IMR-90 (cell line): ENCODE measurements at regions not wholly inside any gene's neighbourhood (a gene's known extent, or its start where the extent isn't known, plus 50 kb on each side); places are given as distances from the start of the nearest gene placed in this dataset.

Experiments used
- ATAC-seq: fragments of 200-7000 bp; cut with Tn5 transposase; 2 replicates; pipeline ENCODE4 v1.9.1; 2020; ENCODE audit warnings: low read depth, mild to moderate bottlenecking, moderate library complexity
- BruUV-seq: library from RNA; stranded (reverse); fragments of 400-500 nt; replicated peaks from 2 replicates; lab custom pipeline; 2021; lab: Mats Ljungman, UMichigan
- CTCF ChIA-PET: fragments of 300-600 bp; formaldehyde crosslinking; extraction: SDS; loops from one replicate; lab custom pipeline; 2021; ENCODE audit warnings: antibody characterized with exemption; lab: Yijun Ruan, JAX
- POLR2A ChIA-PET: fragments of 300-600 bp; sonication (Branson Sonifier 250); formaldehyde crosslinking; loops from one replicate; lab custom pipeline; 2022; ENCODE audit warnings: antibody characterized with exemption; ENCODE audit not compliant: unreplicated experiment; lab: Charles Lee
- DNase-seq: peaks from one replicate; pipeline ENCODE4 v3.0.0; 2013
- H2AFZ ChIP-seq: replicated peaks from 2 replicates; pipeline ENCODE3; 2013; ENCODE audit warnings: low read length, mild to moderate bottlenecking; ENCODE audit not compliant: poor library complexity
- H2AK5ac ChIP-seq: 2 replicates; pipeline ENCODE4 v1.6.1; 2013; ENCODE audit warnings: low read depth, low read length, inconsistent platforms
- H2AK9ac ChIP-seq: replicated peaks from 2 replicates; pipeline ENCODE3; 2013; ENCODE audit warnings: mild to moderate bottlenecking, low read depth, low read length, moderate library complexity; ENCODE audit not compliant: poor library complexity
- H2BK120ac ChIP-seq: 2 replicates; pipeline ENCODE4 v1.6.1; 2013; ENCODE audit warnings: low read depth, low read length, inconsistent platforms
- H2BK15ac ChIP-seq: 3 replicates; pipeline ENCODE4 v1.6.1; 2013; ENCODE audit warnings: low read depth, low read length, inconsistent platforms
- H2BK20ac ChIP-seq: 2 replicates; pipeline ENCODE4 v1.6.1; 2013; ENCODE audit warnings: low read depth, mild to moderate bottlenecking, inconsistent platforms, low read length, moderate library complexity
- H2BK5ac ChIP-seq: 2 replicates; pipeline ENCODE4 v1.6.1; 2013; ENCODE audit warnings: mild to moderate bottlenecking, low read depth, low read length, inconsistent platforms; ENCODE audit not compliant: poor library complexity, severe bottlenecking
- H3K14ac ChIP-seq: replicated peaks from 2 replicates; pipeline ENCODE4 v1.6.1; 2013; ENCODE audit warnings: low read depth, low read length, inconsistent platforms
- H3K18ac ChIP-seq: 2 replicates; pipeline ENCODE4 v1.6.1; 2013; ENCODE audit warnings: low read depth, low read length, control low read depth
- H3K23ac ChIP-seq: 2 replicates; pipeline ENCODE4 v1.6.1; 2013; ENCODE audit warnings: low read depth, low read length, inconsistent platforms
- H3K27ac ChIP-seq: 2 replicates; pipeline ENCODE4 v1.5.1; 2013; ENCODE audit warnings: mild to moderate bottlenecking, control low read depth, low read length; ENCODE audit not compliant: insufficient read depth
- H3K27me3 ChIP-seq: 2 replicates; pipeline ENCODE4 v1.6.1; 2013; ENCODE audit warnings: low read length; ENCODE audit not compliant: control insufficient read depth, insufficient read depth
- H3K36me3 ChIP-seq: 2 replicates; pipeline ENCODE4 v1.6.1; 2013; ENCODE audit warnings: low read length, mixed read lengths; ENCODE audit not compliant: control insufficient read depth, insufficient read depth
- H3K4ac ChIP-seq: 2 replicates; pipeline ENCODE4 v1.6.1; 2013; ENCODE audit warnings: low read depth, low read length, inconsistent platforms
- H3K4me1 ChIP-seq: 2 replicates; pipeline ENCODE4 v1.6.1; 2013; ENCODE audit warnings: low read length, mixed read lengths; ENCODE audit not compliant: control insufficient read depth, insufficient read depth
- H3K4me2 ChIP-seq: 2 replicates; pipeline ENCODE4 v1.6.1; 2013; ENCODE audit warnings: low read depth, mild to moderate bottlenecking, control low read depth, low read length, moderate library complexity
- H3K4me3 ChIP-seq: 2 replicates; pipeline ENCODE4 v1.5.1; 2013; ENCODE audit warnings: low read depth, mild to moderate bottlenecking, control low read depth, low read length, moderate library complexity; ENCODE audit not compliant: insufficient read depth
- H3K56ac ChIP-seq: 2 replicates; pipeline ENCODE4 v1.6.1; 2013; ENCODE audit warnings: low read length, inconsistent platforms; ENCODE audit not compliant: insufficient read depth; ENCODE audit errors: extremely low read depth
- H3K79me1 ChIP-seq, 2 experiments: 2 replicates each; pipeline ENCODE4 v1.6.1; 2013; ENCODE audit warnings: low read length in 2 of 2, inconsistent platforms in 1 of 2, low read depth in 1 of 2
- H3K9ac ChIP-seq: 2 replicates; pipeline ENCODE4 v1.6.1; 2013; ENCODE audit warnings: low read depth, low read length, control low read depth
- H3K9me1 ChIP-seq: 2 replicates; pipeline ENCODE4 v1.6.1; 2013; ENCODE audit warnings: low read length, inconsistent platforms; ENCODE audit not compliant: insufficient read depth
- H3K9me3 ChIP-seq: 2 replicates; pipeline ENCODE4 v1.6.1; 2013; ENCODE audit warnings: low read length; ENCODE audit not compliant: control insufficient read depth, insufficient read depth
- H4K20me1 ChIP-seq: 2 replicates; pipeline ENCODE4 v1.6.1; 2013; ENCODE audit warnings: low read length, inconsistent platforms; ENCODE audit not compliant: insufficient read depth
- H4K5ac ChIP-seq: 2 replicates; pipeline ENCODE4 v1.6.1; 2013; ENCODE audit warnings: mild to moderate bottlenecking, low read depth, low read length, control low read depth
- H4K8ac ChIP-seq, 2 experiments: 2 replicates each; pipeline ENCODE4 v1.6.1; 2013; ENCODE audit warnings: low read depth in 2 of 2, low read length in 2 of 2, control low read depth in 1 of 2, inconsistent platforms in 1 of 2
- H4K91ac ChIP-seq: 2 replicates; pipeline ENCODE4 v1.6.1; 2013; ENCODE audit warnings: low read depth, low read length, inconsistent platforms; ENCODE audit not compliant: insufficient read depth
- BHLHE40 ChIP-seq: fragments of 150-350 bp; IDR thresholded peaks from 2 replicates; pipeline ENCODE4 v1.6.1; 2016; ENCODE audit warnings: mild to moderate bottlenecking, low read depth, low read length
- CEBPB ChIP-seq: IDR thresholded peaks from 2 replicates; pipeline ENCODE4 v1.6.1; 2012; ENCODE audit warnings: low read depth, low read length, improper control_type of control experiment
- CHD1 ChIP-seq: IDR thresholded peaks from 2 replicates; pipeline ENCODE4 v1.6.1; 2012; ENCODE audit warnings: low read depth, low read length, improper control_type of control experiment
- CTCF ChIP-seq: conservative IDR thresholded peaks from 2 replicates; pipeline ENCODE4 v1.5.1; 2012; ENCODE audit warnings: mild to moderate bottlenecking, low read depth, low read length, improper control_type of control experiment
- FOS ChIP-seq: fragments of 150-350 bp; IDR thresholded peaks from 2 replicates; pipeline ENCODE4 v1.6.1; 2016; ENCODE audit warnings: low read depth, low read length
- MAFK ChIP-seq: IDR thresholded peaks from 2 replicates; pipeline ENCODE4 v1.6.1; 2012; ENCODE audit warnings: low read depth, low read length, improper control_type of control experiment
- MAZ ChIP-seq: IDR thresholded peaks from 2 replicates; pipeline ENCODE4 v1.6.1; 2012; ENCODE audit warnings: low read depth, mild to moderate bottlenecking, low read length, improper control_type of control experiment, moderate library complexity, borderline replicate concordance
- MXI1 ChIP-seq: IDR thresholded peaks from 2 replicates; pipeline ENCODE4 v1.6.1; 2012; ENCODE audit warnings: low read depth, mild to moderate bottlenecking, low read length, moderate library complexity, borderline replicate concordance
- NFE2L2 ChIP-seq: fragments of 150-350 bp; IDR thresholded peaks from 2 replicates; pipeline ENCODE4 v1.6.1; 2016; ENCODE audit warnings: low read depth, mild to moderate bottlenecking, low read length
- POLR2A ChIP-seq: IDR thresholded peaks from 2 replicates; pipeline ENCODE4 v1.6.1; 2012; ENCODE audit warnings: mild to moderate bottlenecking, low read depth, low read length
- RAD21 ChIP-seq: IDR thresholded peaks from 2 replicates; pipeline ENCODE4 v1.6.1; 2012; ENCODE audit warnings: low read length, improper control_type of control experiment
- RCOR1 ChIP-seq: IDR thresholded peaks from 2 replicates; pipeline ENCODE4 v1.6.1; 2012; ENCODE audit warnings: mild to moderate bottlenecking, low read length, improper control_type of control experiment; ENCODE audit not compliant: insufficient replicate concordance
- RFX5 ChIP-seq: IDR thresholded peaks from 2 replicates; pipeline ENCODE4 v1.8.0; 2012; ENCODE audit warnings: low read depth, mild to moderate bottlenecking, low read length, moderate library complexity
- SMC3 ChIP-seq: fragments of 150-350 bp; IDR thresholded peaks from 2 replicates; pipeline ENCODE4 v1.6.1; 2016; ENCODE audit warnings: low read depth, mild to moderate bottlenecking, antibody characterized with exemption, low read length, moderate library complexity
- USF2 ChIP-seq: fragments of 150-350 bp; IDR thresholded peaks from 2 replicates; pipeline ENCODE4 v1.6.1; 2017; ENCODE audit warnings: mild to moderate bottlenecking, antibody characterized with exemption, low read length, low read depth
- WGBS, 2 experiments: methylation state at CpG; one replicate each; pipeline versions ENCODE4 v1.1.5 to v1.1.7; 2013; ENCODE audit warnings: missing lambda C conversion rate in 2 of 2; ENCODE audit not compliant: insufficient read length in 1 of 2; ENCODE audit errors: extremely low coverage in 2 of 2; 5-methylcytosine and 5-hydroxymethylcytosine counted together
- dilution Hi-C: fragments of 300-500 bp; cut with HindIII; formaldehyde crosslinking; loops from one replicate; pipeline ENCODE4 v1.14.3; 2018; ENCODE audit warnings: low sequenced_read_pairs; ENCODE audit not compliant: unreplicated experiment
- in situ Hi-C: fragments of 300-500 bp; cut with MboI; formaldehyde crosslinking; loops from 3 replicates; pipeline ENCODE4 v1.14.3; 2019; ENCODE audit warnings: low sequenced_read_pairs, inconsistent platforms, mixed read lengths
- intact Hi-C: fragments of 100-400 bp; cut with micrococcal nuclease; formaldehyde crosslinking; loops from 2 replicates; pipeline ENCODE4 v1.10.0; 2022
- TF ChIP-seq, protein P1 (sequence below): fragments of 150-350 bp; IDR thresholded peaks from 2 replicates; pipeline ENCODE4 v1.6.1; 2016; ENCODE audit warnings: low read depth, mild to moderate bottlenecking, low read length, moderate library complexity, borderline replicate concordance

DNA sequence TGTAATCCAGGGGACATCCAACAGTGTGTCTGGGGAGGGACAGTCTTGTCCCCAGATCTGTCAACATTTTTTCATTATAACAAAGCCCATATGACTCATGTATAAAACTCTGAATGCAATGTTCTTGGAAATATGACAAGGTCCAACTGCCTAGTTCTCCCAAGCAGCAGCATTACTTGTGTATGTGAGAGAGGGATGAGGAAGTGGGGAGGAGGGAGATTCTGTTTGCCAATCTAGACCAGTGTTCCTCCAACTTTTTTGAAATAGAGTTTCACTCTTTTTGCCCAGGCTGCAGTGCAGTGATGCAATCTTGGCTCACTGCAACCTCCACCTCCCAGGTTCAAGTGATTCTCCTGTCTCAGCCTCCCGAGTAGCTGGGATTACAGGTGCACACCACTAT is 394.8 kb downstream of the DHX35 start:
- no peak overlapping the region for H3K23ac ChIP-seq
- CTCF ChIA-PET, result no interaction called here
- no peak overlapping the region for H3K27ac ChIP-seq
- H4K8ac ChIP-seq, result no peak overlapping the region
- H2BK120ac ChIP-seq, result no peak overlapping the region
- no peaks in the 10 kb centered on the region for H3K4me1 ChIP-seq
- no TSS peak for BruUV-seq
- no peak overlapping the region for H4K91ac ChIP-seq
- ATAC-seq (no peak), DNase-seq (no peak)
- H3K14ac ChIP-seq, result no peak overlapping the region
- H4K5ac ChIP-seq, result no peak overlapping the region
- H3K36me3 ChIP-seq, result no peaks in the 10 kb centered on the region
- H3K18ac ChIP-seq, result no peak overlapping the region
- H3K9ac ChIP-seq, result no peak overlapping the region
- H2AK5ac ChIP-seq, result no peak overlapping the region
- H3K4me3 ChIP-seq, result no peak overlapping the region
- no peak overlapping the region for H2BK15ac ChIP-seq
- intact Hi-C loops, result no loop called here
- no peaks in the 10 kb centered on the region for H3K79me1 ChIP-seq
- H3K4ac ChIP-seq, result no peak overlapping the region
- H3K4me2 ChIP-seq, result no peak overlapping the region
- H2BK20ac ChIP-seq, result no peak overlapping the region
- no peaks in the 10 kb centered on the region for H3K9me3 ChIP-seq
- H3K9me1 ChIP-seq, result no peaks in the 10 kb centered on the region
- no peaks in the 10 kb centered on the region for H3K27me3 ChIP-seq
- no peak overlapping the region for H2AFZ ChIP-seq
- in situ Hi-C loops, result no loop called here
- no peak overlapping the region for H2BK5ac ChIP-seq
- H3K56ac ChIP-seq, result no peak overlapping the region
- POLR2A ChIA-PET, result no interaction called here
- WGBS, 2 experiments, result no CpG with 5 or more reads among the region's 1 CpG
- H2AK9ac ChIP-seq, result no peak overlapping the region
- TF ChIP-seq BHLHE40 (no peak), MAZ (no peak), MXI1 (no peak), USF2 (no peak), RCOR1 (no peak), CHD1 (no peak), FOS (no peak), RFX5 (no peak), RAD21 (no peak), SMC3 (no peak), NFE2L2 (no peak), POLR2A (no peak), CTCF (no peak), MAFK (no peak), CEBPB (no peak)
- TF ChIP-seq, protein P1, sequence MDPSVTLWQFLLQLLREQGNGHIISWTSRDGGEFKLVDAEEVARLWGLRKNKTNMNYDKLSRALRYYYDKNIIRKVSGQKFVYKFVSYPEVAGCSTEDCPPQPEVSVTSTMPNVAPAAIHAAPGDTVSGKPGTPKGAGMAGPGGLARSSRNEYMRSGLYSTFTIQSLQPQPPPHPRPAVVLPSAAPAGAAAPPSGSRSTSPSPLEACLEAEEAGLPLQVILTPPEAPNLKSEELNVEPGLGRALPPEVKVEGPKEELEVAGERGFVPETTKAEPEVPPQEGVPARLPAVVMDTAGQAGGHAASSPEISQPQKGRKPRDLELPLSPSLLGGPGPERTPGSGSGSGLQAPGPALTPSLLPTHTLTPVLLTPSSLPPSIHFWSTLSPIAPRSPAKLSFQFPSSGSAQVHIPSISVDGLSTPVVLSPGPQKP, result no peak
- dilution Hi-C loops, result no loop called here
- H4K20me1 ChIP-seq, result no peaks in the 10 kb centered on the region
